OCI-LY7 (cell line): ENCODE measurements at regions not wholly inside any gene's neighbourhood (a gene's known extent, or its start where the extent isn't known, plus 50 kb on each side); places are given as distances from the start of the nearest gene placed in this dataset.

Experiments used
- CTCF ChIP-seq: fragments of 200-600 bp; sonication (generic); conservative IDR thresholded peaks from 2 replicates; pipeline ENCODE4 v1.5.1; 2014; ENCODE audit warnings: mild to moderate bottlenecking, antibody characterized with exemption, low read length, moderate library complexity, mixed read lengths
- EZH2phosphoT487 ChIP-seq: fragments of 200-600 bp; sonication (generic); IDR thresholded peaks from 2 replicates; pipeline ENCODE4 v1.6.1; 2018; ENCODE audit warnings: low read depth, borderline replicate concordance, mild to moderate bottlenecking, mixed run types, antibody characterized with exemption, low read length, moderate library complexity, mixed read lengths

- TF ChIP-seq CTCF (no peak), EZH2phosphoT487 (no peak)
These were observed 1024.8 kb downstream of the TLE4 start for GRCh38 chr9:80596579-80596978.
